Thymus (tissue), 11 donors: ENCODE measurements at regions not wholly inside any gene's neighbourhood (a gene's known extent, or its start where the extent isn't known, plus 50 kb on each side); places are given as distances from the start of the nearest gene placed in this dataset.

Experiments used
- DNase-seq, 9 donors: peaks; one replicate each; pipeline ENCODE4 v3.0.0-alpha.2; 2013; ENCODE audit warnings: low spot score in 9 of 9, low read depth in 6 of 9, missing footprints in 1 of 9
- H3K27ac ChIP-seq, 2 donors: one replicate each; pipeline ENCODE4 v1.5.1; 2013; ENCODE audit warnings: control low read depth in 1 of 2, low read depth in 1 of 2, low read length in 1 of 2, mild to moderate bottlenecking in 1 of 2, moderate library complexity in 1 of 2
- H3K27me3 ChIP-seq, 2 donors: one replicate each; pipeline ENCODE4 v1.5.1; 2013; ENCODE audit warnings: low read length in 1 of 2; ENCODE audit not compliant: control insufficient read depth in 2 of 2, insufficient read depth in 1 of 2
- H3K36me3 ChIP-seq, 2 donors: one replicate each; pipeline ENCODE4 v1.5.1; 2013; ENCODE audit warnings: low read length in 1 of 2, mild to moderate bottlenecking in 1 of 2, moderate library complexity in 1 of 2; ENCODE audit not compliant: control insufficient read depth in 2 of 2, insufficient read depth in 2 of 2
- H3K4me1 ChIP-seq, 2 donors: one replicate each; pipeline ENCODE4 v1.5.1; 2013; ENCODE audit warnings: low read length in 2 of 2; ENCODE audit not compliant: control insufficient read depth in 2 of 2, insufficient read depth in 2 of 2
- H3K4me3 ChIP-seq, 2 donors: one replicate each; pipeline ENCODE4 v1.5.1; 2013; ENCODE audit warnings: low read length in 2 of 2, control low read depth in 1 of 2, mild to moderate bottlenecking in 1 of 2
- H3K9me3 ChIP-seq, 2 donors: one replicate each; pipeline ENCODE4 v1.5.1; 2013; ENCODE audit warnings: low read length in 1 of 2, mild to moderate bottlenecking in 1 of 2; ENCODE audit not compliant: control insufficient read depth in 2 of 2, insufficient read depth in 1 of 2
- WGBS: extraction: QIAGEN DNeasy Blood & Tissue Kit; methylation state at CpG from one replicate; pipeline ENCODE4 v1.1.7; 2013; 5-methylcytosine and 5-hydroxymethylcytosine counted together
- donor health status: healthy.

DNA sequence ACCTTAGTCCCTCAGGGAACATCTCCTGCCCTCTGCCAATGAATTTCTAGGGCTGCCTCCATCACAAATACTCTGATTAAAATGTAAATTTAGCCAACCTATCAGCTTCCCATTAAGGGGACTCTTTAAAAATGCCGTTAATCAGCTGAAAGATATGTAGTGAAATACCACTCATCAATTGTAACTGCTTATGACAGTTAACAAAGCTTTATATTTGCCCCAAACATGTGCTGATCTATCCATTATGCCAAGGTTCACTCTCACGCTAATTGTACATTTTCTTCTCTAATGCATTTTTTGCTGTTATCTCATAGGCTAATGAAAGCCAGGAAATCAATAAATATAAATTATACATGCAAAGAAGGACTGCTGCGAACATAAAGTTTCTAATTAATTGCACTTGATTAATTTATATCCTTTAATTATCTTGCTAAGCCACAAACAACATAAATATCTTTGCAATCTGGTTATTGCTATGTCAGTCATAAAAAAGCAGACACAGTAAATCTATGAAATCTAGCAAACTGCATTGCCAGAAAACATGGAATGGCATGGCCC is 601.4 kb upstream of the SALL1 start:
- no peak overlapping the region for H3K27ac ChIP-seq
- no peak for DNase-seq
- WGBS, result 92% methylated on average over 3 of the region's 3 CpGs
- H3K4me3 ChIP-seq, result no peak overlapping the region
- peaks cover 0 to 3% of the 10 kb centered on the region in 2 donors for H3K27me3 ChIP-seq
- no peaks in the 10 kb centered on the region for H3K4me1 ChIP-seq
- no peaks in the 10 kb centered on the region for H3K9me3 ChIP-seq
- H3K36me3 ChIP-seq, result no peaks in the 10 kb centered on the region

DNA sequence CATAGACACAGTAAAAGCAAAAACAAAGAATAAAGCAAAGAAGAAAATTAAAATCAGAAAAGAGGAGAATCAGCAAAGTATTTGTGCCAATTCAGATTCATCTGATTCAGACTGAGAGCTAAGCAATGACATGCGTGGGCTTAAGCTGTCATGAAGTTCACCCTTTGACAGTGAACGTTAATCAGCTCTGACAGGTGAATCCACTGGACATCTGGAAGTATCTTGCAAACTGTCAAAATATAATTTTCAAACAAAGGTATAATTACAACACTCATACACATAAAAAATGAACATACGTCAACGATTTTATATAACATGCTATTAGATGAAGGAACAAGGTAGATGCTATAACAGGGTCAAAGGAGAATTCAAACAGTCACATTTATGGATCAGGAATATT is 596.3 kb upstream of the SALL1 start:
- H3K27ac ChIP-seq, result no peak overlapping the region
- H3K4me1 ChIP-seq, result no peaks in the 10 kb centered on the region
- 86% methylated on average over 4 of the region's 4 CpGs for WGBS
- no peaks in the 10 kb centered on the region for H3K36me3 ChIP-seq
- no peaks in the 10 kb centered on the region for H3K27me3 ChIP-seq
- H3K4me3 ChIP-seq, result no peak overlapping the region
- no peaks in the 10 kb centered on the region for H3K9me3 ChIP-seq
- no peak for DNase-seq

DNA sequence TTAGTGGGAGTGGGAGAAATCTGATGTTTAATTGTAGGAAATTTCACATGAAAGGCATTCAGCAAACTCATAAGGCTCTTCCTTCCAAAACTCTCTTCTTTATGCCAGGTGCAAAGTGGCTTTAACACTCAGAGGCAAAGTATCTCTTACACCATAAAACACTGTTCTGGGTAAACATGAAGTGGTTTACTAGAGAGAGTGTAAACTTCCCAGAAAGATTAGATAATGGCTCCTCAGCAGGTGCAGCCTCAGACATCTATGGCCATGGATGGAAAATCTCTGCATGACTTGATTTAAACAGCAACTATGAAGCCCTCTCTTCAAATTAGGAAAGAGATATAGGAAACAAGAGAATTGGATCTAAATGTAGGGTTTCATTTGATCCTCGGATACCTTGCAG is 583.1 kb upstream of the SALL1 start:
- no peak overlapping the region for H3K4me3 ChIP-seq
- WGBS, result 65% methylated on average over 1 of the region's 1 CpG
- no peak overlapping the region for H3K27ac ChIP-seq
- H3K27me3 ChIP-seq, result no peaks in the 10 kb centered on the region
- H3K9me3 ChIP-seq, result no peaks in the 10 kb centered on the region
- no peaks in the 10 kb centered on the region for H3K36me3 ChIP-seq
- no peaks in the 10 kb centered on the region for H3K4me1 ChIP-seq
- no peak for DNase-seq

DNA sequence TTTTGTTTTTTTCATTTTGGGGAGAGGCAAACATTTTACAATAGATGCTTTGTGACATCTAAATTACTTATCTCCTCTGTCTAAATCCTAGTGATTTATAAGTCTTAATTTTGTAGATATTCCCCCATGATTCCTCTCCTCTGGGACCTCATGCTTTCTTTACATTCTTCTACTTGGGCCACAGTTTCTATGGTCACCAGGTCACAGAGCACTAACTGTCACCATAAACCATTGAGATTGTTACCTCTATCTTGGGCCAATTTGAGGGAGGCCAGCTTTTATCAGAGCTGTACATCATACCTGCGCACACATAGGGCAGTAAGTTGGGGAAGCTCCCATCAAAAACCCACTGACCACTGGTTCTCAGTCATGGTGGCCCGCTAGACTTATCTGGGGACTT is 582.1 kb upstream of the SALL1 start:
- Histone ChIP-seq H3K27ac (no peak overlapping the region), H3K4me3 (no peak overlapping the region), H3K9me3 (no peaks in the 10 kb centered on the region), H3K27me3 (no peaks in the 10 kb centered on the region), H3K36me3 (no peaks in the 10 kb centered on the region), H3K4me1 (no peaks in the 10 kb centered on the region)
- 94% methylated on average over 2 of the region's 2 CpGs for WGBS
- no peak for DNase-seq

DNA sequence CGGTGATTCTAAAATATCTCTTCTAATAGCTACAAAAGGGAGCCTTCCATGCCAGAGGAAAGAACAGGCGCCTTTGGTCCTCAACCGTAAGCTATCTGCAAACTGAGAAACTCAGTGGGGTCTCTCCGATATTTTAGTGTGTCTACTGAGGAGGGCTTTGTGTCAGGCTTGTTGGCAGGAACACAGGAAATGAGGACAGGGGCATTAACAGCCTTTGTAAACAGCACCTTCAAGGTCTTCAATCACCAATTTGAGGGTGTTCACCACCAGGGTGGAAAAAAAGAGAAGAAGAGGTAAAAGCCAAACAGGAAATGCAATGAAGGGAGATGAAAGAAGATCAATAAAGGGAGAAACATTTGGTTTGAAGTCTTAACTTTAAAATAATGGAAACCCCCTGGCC is 580.1 kb upstream of the SALL1 start:
- no peaks in the 10 kb centered on the region for H3K4me1 ChIP-seq
- H3K27ac ChIP-seq, result no peak overlapping the region
- no peak overlapping the region for H3K4me3 ChIP-seq
- H3K9me3 ChIP-seq, result no peaks in the 10 kb centered on the region
- no peaks in the 10 kb centered on the region for H3K36me3 ChIP-seq
- 52% methylated on average over 4 of the region's 4 CpGs for WGBS
- no peaks in the 10 kb centered on the region for H3K27me3 ChIP-seq
- DNase-seq, result no peak

DNA sequence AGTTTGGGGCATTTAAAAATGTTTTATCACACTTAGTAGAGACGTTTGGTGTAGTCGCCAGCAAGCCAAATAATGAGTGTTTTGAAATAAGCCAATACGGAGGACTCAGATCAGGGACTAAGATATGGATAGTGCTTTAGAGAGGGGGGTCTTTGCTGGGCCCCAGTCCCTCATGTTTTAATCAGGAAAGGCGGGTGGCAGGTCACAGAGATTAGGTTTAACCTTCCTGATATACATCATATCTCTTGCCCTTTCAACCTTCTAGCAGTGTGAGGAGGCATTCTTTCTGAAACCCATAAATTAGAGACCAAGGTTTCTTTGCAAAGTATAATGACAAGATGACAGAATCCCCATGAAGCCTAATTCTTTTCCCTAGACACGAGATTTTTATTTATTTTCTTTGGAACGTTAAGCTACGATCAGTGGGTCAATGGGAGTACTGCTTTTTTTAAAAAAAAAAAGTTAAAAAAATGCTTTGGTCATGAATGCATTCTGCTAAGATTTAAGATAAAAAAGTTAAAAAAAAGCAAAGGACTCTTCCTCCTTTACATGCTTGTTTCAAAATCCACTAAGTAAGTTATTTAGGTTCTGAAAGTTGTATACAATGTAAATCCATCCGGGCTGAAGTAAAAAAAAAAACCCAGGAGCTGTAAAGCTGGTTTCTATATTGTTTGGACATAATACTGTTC is 572.1 kb upstream of the SALL1 start:
- no peaks in the 10 kb centered on the region for H3K36me3 ChIP-seq
- H3K27me3 ChIP-seq, result no peaks in the 10 kb centered on the region
- no peak overlapping the region for H3K27ac ChIP-seq
- no peaks in the 10 kb centered on the region for H3K9me3 ChIP-seq
- WGBS, result 27% methylated on average over 8 of the region's 8 CpGs
- no peak for DNase-seq
- no peak overlapping the region for H3K4me3 ChIP-seq
- no peaks in the 10 kb centered on the region for H3K4me1 ChIP-seq

DNA sequence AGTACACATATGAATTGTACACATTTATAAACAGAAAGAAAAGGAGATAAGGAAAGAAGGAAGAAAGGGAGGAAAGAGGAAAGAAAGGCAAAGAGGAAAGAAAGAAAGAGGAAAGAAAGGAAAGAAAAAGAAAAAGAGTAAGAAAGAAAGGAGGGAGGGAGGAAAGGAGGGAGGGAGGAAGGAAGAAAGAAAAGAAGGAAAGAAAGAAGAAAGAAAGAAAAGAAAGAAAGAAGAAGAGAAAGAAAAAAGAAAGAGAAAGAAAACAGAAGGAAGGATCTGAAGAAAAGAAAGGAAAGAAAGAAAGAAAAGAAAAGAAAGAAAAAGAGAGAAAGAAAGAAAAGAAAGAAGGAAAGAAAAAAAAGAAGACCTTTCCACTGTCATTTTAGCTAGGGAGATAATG is 571.4 kb upstream of the SALL1 start:
- no peaks in the 10 kb centered on the region for H3K4me1 ChIP-seq
- no peaks in the 10 kb centered on the region for H3K27me3 ChIP-seq
- no peaks in the 10 kb centered on the region for H3K9me3 ChIP-seq
- H3K27ac ChIP-seq, result no peak overlapping the region
- no peak for DNase-seq
- no peak overlapping the region for H3K4me3 ChIP-seq
- no peaks in the 10 kb centered on the region for H3K36me3 ChIP-seq

DNA sequence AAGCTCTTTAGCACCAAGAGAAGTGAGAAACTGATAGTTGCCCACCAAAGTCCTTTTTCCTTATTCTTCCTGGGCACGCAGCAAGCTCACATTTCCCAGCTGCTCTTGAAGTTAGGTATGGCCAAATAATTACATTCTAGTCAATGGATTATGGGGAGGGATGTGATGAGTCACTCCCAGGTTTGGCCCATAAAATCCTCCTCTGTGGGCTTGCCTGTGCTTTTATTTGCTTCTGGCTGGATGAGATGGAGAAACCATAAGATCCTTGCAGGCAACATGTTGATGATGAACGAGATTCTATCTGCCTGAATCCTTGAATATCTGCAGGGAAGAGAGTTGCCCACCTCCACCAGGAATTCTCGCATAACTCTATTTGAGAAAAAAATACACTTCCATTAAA is 568.3 kb upstream of the SALL1 start:
- H3K4me3 ChIP-seq, result no peak overlapping the region
- H3K4me1 ChIP-seq, result no peaks in the 10 kb centered on the region
- no peak for DNase-seq
- no peaks in the 10 kb centered on the region for H3K27me3 ChIP-seq
- H3K27ac ChIP-seq, result no peak overlapping the region
- H3K9me3 ChIP-seq, result no peaks in the 10 kb centered on the region
- 94% methylated on average over 3 of the region's 3 CpGs for WGBS
- H3K36me3 ChIP-seq, result no peaks in the 10 kb centered on the region

DNA sequence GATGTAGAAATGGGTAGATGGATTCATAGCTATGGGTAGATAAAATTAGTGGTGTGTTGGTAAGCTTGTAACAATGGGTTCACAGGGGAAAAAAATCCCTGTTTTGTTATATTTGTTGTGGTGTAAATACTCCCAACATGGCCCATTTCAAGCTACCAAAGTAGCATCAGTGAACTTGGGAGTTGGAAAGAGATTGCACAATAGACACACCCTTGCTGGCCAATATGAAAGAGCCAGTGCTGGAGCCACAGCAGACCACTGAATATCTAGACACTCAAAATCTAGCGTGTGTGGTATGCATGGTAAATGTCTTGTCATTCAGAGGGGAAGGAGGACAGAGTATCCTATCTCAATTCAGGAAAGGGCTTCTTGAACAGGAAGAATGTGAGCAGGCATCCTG is 565.1 kb upstream of the SALL1 start:
- H3K27me3 ChIP-seq, result no peaks in the 10 kb centered on the region
- H3K4me3 ChIP-seq, result no peak overlapping the region
- WGBS, result 85% methylated on average over 1 of the region's 1 CpG
- H3K27ac ChIP-seq, result no peak overlapping the region
- no peaks in the 10 kb centered on the region for H3K36me3 ChIP-seq
- H3K4me1 ChIP-seq, result no peaks in the 10 kb centered on the region
- DNase-seq, result no peak
- no peaks in the 10 kb centered on the region for H3K9me3 ChIP-seq
